NT2/D1 (cell line): ENCODE measurements at regions not wholly inside any gene's neighbourhood (a gene's known extent, or its start where the extent isn't known, plus 50 kb on each side); places are given as distances from the start of the nearest gene placed in this dataset.

ENCODE experiments used
- SUZ12 ChIP-seq: IDR thresholded peaks from 2 replicates; pipeline ENCODE4 v1.6.1; 2011; ENCODE audit not compliant: insufficient read length, insufficient read depth; ENCODE audit errors: extremely low read depth
- YY1 ChIP-seq: IDR thresholded peaks from 2 replicates; pipeline ENCODE4 v1.6.1; 2011; ENCODE audit not compliant: insufficient read length, insufficient read depth
- ZNF274 ChIP-seq: IDR thresholded peaks from 2 replicates; pipeline ENCODE4 v1.6.1; 2011; ENCODE audit warnings: mild to moderate bottlenecking, low read depth, low read length

- TF ChIP-seq YY1: no peak
- no peak for TF ChIP-seq ZNF274
- no peak for TF ChIP-seq SUZ12
Observed at GRCh38 chr16:9549487-9549886, 458.0 kb downstream of the HAPSTR1 start.
